H1 (cell line): ENCODE measurements at regions not wholly inside any gene's neighbourhood (a gene's known extent, or its start where the extent isn't known, plus 50 kb on each side); places are given as distances from the start of the nearest gene placed in this dataset.

ENCODE experiments used
- CTCF ChIA-PET: fragments of 300-600 bp; sonication (Branson Sonifier 250); formaldehyde crosslinking; loops from one replicate; lab custom pipeline; 2021; ENCODE audit not compliant: partially characterized antibody; lab: Charles Lee
- POLR2A ChIA-PET: fragments of 300-600 bp; sonication (Branson Sonifier 250); formaldehyde crosslinking; loops from one replicate; lab custom pipeline; 2021; ENCODE audit warnings: inconsistent platforms; ENCODE audit not compliant: partially characterized antibody; lab: Charles Lee
- DNase-seq, 2 experiments: peaks; one replicate each; pipeline versions ENCODE4 v3.0.0 to v3.0.0-alpha.2; 2010 to 2022; ENCODE audit warnings: low spot score in 2 of 2, low read depth in 1 of 2, mixed read lengths in 1 of 2
- FAIRE-seq: peaks from 2 replicates; lab custom pipeline; 2011; peaks lifted over from hg19 to GRCh38; lab: Jason Lieb, UNC
- H2AFZ ChIP-seq: 2 replicates; pipeline ENCODE4 v1.8.1; 2012; ENCODE audit warnings: low read length, inconsistent platforms
- H2AK5ac ChIP-seq: 2 replicates; pipeline ENCODE4 v1.6.1; 2013; ENCODE audit warnings: low read depth, low read length
- H2BK120ac ChIP-seq: replicated peaks from 2 replicates; pipeline ENCODE3; 2013; ENCODE audit warnings: low read depth, low read length, inconsistent platforms
- H2BK12ac ChIP-seq: 2 replicates; pipeline ENCODE4 v1.6.1; 2013; ENCODE audit warnings: low read depth, low read length
- H2BK15ac ChIP-seq: 2 replicates; pipeline ENCODE4 v1.6.1; 2013; ENCODE audit warnings: low read length
- H2BK20ac ChIP-seq: 2 replicates; pipeline ENCODE4 v1.6.1; 2013; ENCODE audit warnings: low read length
- H2BK5ac ChIP-seq: 2 replicates; pipeline ENCODE4 v1.6.1; 2013; ENCODE audit warnings: low read depth, low read length
- H3K14ac ChIP-seq: 2 replicates; pipeline ENCODE4 v1.6.1; 2013; ENCODE audit warnings: inconsistent platforms; ENCODE audit not compliant: insufficient read length
- H3K18ac ChIP-seq: 2 replicates; pipeline ENCODE4 v1.6.1; 2013; ENCODE audit warnings: low read length; ENCODE audit errors: extremely low read depth
- H3K23ac ChIP-seq: 2 replicates; pipeline ENCODE4 v1.6.1; 2013; ENCODE audit warnings: inconsistent platforms; ENCODE audit not compliant: insufficient read length
- H3K23me2 ChIP-seq: 2 replicates; pipeline ENCODE4 v1.6.1; 2013; ENCODE audit warnings: low read depth, low read length
- H3K27ac ChIP-seq: 2 replicates; pipeline ENCODE4 v1.6.1; 2011; ENCODE audit warnings: low read depth, low read length, inconsistent platforms
- H3K27me3 ChIP-seq, 4 experiments: replicated peaks in 1 of 4; 1 replicate in 1 of 4; 2 replicates in 3 of 4; pipeline versions ENCODE4 v1.6.1 to v1.8.1; 2011 to 2013; ENCODE audit warnings: low read length in 3 of 4, mild to moderate bottlenecking in 3 of 4, inconsistent platforms in 2 of 4, mixed read lengths in 2 of 4, moderate library complexity in 1 of 4; ENCODE audit not compliant: control insufficient read depth in 3 of 4, insufficient read depth in 3 of 4; ENCODE audit errors: extremely low read depth in 1 of 4
- H3K36me3 ChIP-seq, 4 experiments: 2 replicates each; pipeline versions ENCODE4 v1.6.1 to v1.8.1; 2011 to 2013; ENCODE audit warnings: mild to moderate bottlenecking in 4 of 4, low read length in 3 of 4, moderate library complexity in 2 of 4, control low read depth in 1 of 4, inconsistent platforms in 1 of 4; ENCODE audit not compliant: insufficient read depth in 4 of 4, control insufficient read depth in 2 of 4
- H3K4ac ChIP-seq: replicated peaks from 2 replicates; pipeline ENCODE3; 2013; ENCODE audit warnings: low read length, low read depth, mixed read lengths, inconsistent platforms; ENCODE audit not compliant: insufficient read length
- H3K4me1 ChIP-seq, 4 experiments: replicated peaks in 1 of 4; 1 replicate in 1 of 4; 2 replicates in 3 of 4; pipeline versions ENCODE4 v1.6.1 to v1.8.1; 2011 to 2013; ENCODE audit warnings: low read length in 3 of 4, inconsistent platforms in 2 of 4, mixed read lengths in 1 of 4; ENCODE audit not compliant: insufficient read depth in 4 of 4, control insufficient read depth in 3 of 4
- H3K4me2 ChIP-seq, 2 experiments: 2 replicates each; pipeline versions ENCODE4 v1.6.1 to v1.8.1; 2011 to 2013; ENCODE audit warnings: low read depth in 2 of 2, low read length in 2 of 2, control low read depth in 1 of 2, inconsistent platforms in 1 of 2, mild to moderate bottlenecking in 1 of 2; ENCODE audit not compliant: insufficient read depth in 1 of 2
- H3K4me3 ChIP-seq, 4 experiments: fragments of 200-600, 300-600 bp in 1 of 4; sonication (generic), shearing (Covaris generic), sonication (Bioruptor Twin) in 1 of 4; 2 replicates each; pipeline versions ENCODE4 v1.5.1 to v1.8.1; 2011 to 2016; ENCODE audit warnings: low read length in 4 of 4, low read depth in 3 of 4, control low read depth in 2 of 4, inconsistent platforms in 2 of 4, mild to moderate bottlenecking in 2 of 4, mixed read lengths in 1 of 4, moderate library complexity in 1 of 4; ENCODE audit not compliant: insufficient read depth in 2 of 4; ENCODE audit errors: extremely low read depth in 1 of 4
- H3K56ac ChIP-seq: replicated peaks from 2 replicates; pipeline ENCODE3; 2013; ENCODE audit warnings: low read depth, mild to moderate bottlenecking, mixed read lengths, low read length, inconsistent platforms; ENCODE audit not compliant: insufficient read length
- H3K79me1 ChIP-seq: 2 replicates; pipeline ENCODE4 v1.6.1; 2013; ENCODE audit warnings: low read depth, low read length, control low read depth
- H3K79me2 ChIP-seq, 2 experiments: 2 replicates each; pipeline versions ENCODE4 v1.6.1 to v1.8.1; 2012 to 2013; ENCODE audit warnings: low read length in 2 of 2, mild to moderate bottlenecking in 2 of 2, inconsistent platforms in 1 of 2; ENCODE audit not compliant: insufficient read depth in 2 of 2, control insufficient read depth in 1 of 2
- H3K9ac ChIP-seq, 4 experiments: replicated peaks in 1 of 4; 1 replicate in 1 of 4; 2 replicates in 3 of 4; pipeline versions ENCODE4 v1.6.1 to v1.8.1; 2011 to 2013; ENCODE audit warnings: low read depth in 3 of 4, low read length in 3 of 4, control low read depth in 2 of 4, mild to moderate bottlenecking in 2 of 4, moderate library complexity in 2 of 4, inconsistent platforms in 1 of 4; ENCODE audit errors: extremely low read depth in 1 of 4
- H3K9me3 ChIP-seq, 2 experiments: 2 replicates each; pipeline versions ENCODE4 v1.6.1 to v1.8.1; 2012 to 2013; ENCODE audit warnings: mild to moderate bottlenecking in 2 of 2, moderate library complexity in 2 of 2, control low read depth in 1 of 2, inconsistent platforms in 1 of 2, low read depth in 1 of 2, low read length in 1 of 2, mixed read lengths in 1 of 2; ENCODE audit not compliant: insufficient read depth in 2 of 2
- H4K20me1 ChIP-seq, 2 experiments: replicated peaks in 1 of 2; 2 replicates each; pipeline versions ENCODE3 to v1.8.1; 2011 to 2013; ENCODE audit warnings: inconsistent platforms in 2 of 2, low read length in 2 of 2, mild to moderate bottlenecking in 1 of 2; ENCODE audit not compliant: insufficient read depth in 2 of 2, control insufficient read depth in 1 of 2
- H4K5ac ChIP-seq: 2 replicates; pipeline ENCODE4 v1.6.1; 2013; ENCODE audit warnings: low read length, low read depth, mixed read lengths, inconsistent platforms; ENCODE audit not compliant: insufficient read length
- H4K8ac ChIP-seq: 2 replicates; pipeline ENCODE4 v1.8.0; 2013; ENCODE audit warnings: mild to moderate bottlenecking, moderate library complexity, low read length, inconsistent platforms; ENCODE audit not compliant: insufficient read depth; ENCODE audit errors: extremely low read depth
- H4K91ac ChIP-seq: replicated peaks from 2 replicates; pipeline ENCODE3; 2013; ENCODE audit warnings: low read length, mixed read lengths, inconsistent platforms; ENCODE audit not compliant: insufficient read length
- POLR2AphosphoS5 ChIP-seq: IDR thresholded peaks from 2 replicates; pipeline ENCODE4 v1.6.1; 2011; ENCODE audit warnings: low read depth, low read length
- POU5F1 ChIP-seq: IDR thresholded peaks from 2 replicates; pipeline ENCODE4 v1.6.1; 2011; ENCODE audit warnings: low read depth, mild to moderate bottlenecking, low read length, moderate library complexity
- RBBP5 ChIP-seq: IDR thresholded peaks from 2 replicates; pipeline ENCODE4 v1.7.1; 2012; ENCODE audit warnings: low read depth, mild to moderate bottlenecking, inconsistent platforms, low read length, moderate library complexity, borderline replicate concordance
- RFX5 ChIP-seq: IDR thresholded peaks from 2 replicates; pipeline ENCODE4 v1.6.1; 2011; ENCODE audit warnings: low read depth, low read length, improper control_type of control experiment, borderline replicate concordance
- WGBS, 2 experiments: shearing (Covaris generic) in 1 of 2; methylation state at CpG; one replicate each; pipeline versions ENCODE4 v1.1.6 to v1.1.7; 2013 to 2015; ENCODE audit warnings: low lambda C conversion rate in 2 of 2, mixed read lengths in 2 of 2, inconsistent platforms in 1 of 2, low coverage in 1 of 2, missing lambda C conversion rate in 1 of 2; ENCODE audit not compliant: insufficient replicate concordance in 2 of 2, insufficient coverage in 1 of 2, insufficient read length in 1 of 2; ENCODE audit errors: extremely low coverage in 1 of 2, missing lambda C conversion rate in 1 of 2; 5-methylcytosine and 5-hydroxymethylcytosine counted together
- TF ChIP-seq, protein P1 (sequence below): IDR thresholded peaks from 2 replicates; pipeline ENCODE4 v1.6.1; 2011; ENCODE audit warnings: low read length, improper control_type of control experiment

DNA sequence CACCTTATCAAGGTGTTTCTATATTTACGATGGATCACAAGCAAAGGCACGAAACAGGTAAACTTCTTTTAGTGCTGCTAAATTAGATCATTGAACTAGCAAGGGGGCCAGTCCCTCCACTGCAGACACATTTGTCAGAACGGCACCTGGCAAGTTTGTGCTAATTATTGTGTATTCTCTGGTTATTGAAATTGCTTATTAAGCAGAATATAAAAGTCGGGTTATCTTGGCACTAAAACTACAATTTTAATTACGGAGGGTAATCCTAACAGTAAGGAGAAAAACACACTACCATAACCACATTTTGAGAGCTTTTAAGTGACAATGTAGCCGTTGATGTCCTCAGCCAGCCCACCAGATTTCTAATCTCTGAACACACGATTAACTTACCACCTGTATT lies 118.9 kb upstream of the BTN3A2 start:
- ChIA-PET CTCF (no interaction called here), POLR2A (interaction anchor here (0.7 to 7.8 kb wide), 3 partner anchors 37 to 1647 kb away, joined by 3 to 97 read pairs (median 79); a partner anchor contains a TSS)
- DNase-seq (no peak), FAIRE-seq (no peak)
- Histone ChIP-seq H3K56ac (no peak overlapping the region), H3K4me2 (no peak overlapping the region), H4K8ac (no peak overlapping the region), H3K27me3 (no peaks in the 10 kb centered on the region), H2AK5ac (no peak overlapping the region), H3K4ac (no peak overlapping the region), H4K20me1 (no peaks in the 10 kb centered on the region), H2BK20ac (no peak overlapping the region), H2BK5ac (peak overlapping the region; percentile 3; the same call in 1 of the 2 replicates), H3K79me2 (no peaks in the 10 kb centered on the region), H3K18ac (no peak overlapping the region), H2BK120ac (peak overlapping the region; percentile 39), H3K23me2 (peaks cover 8% of the 10 kb centered on the region), H4K5ac (no peak overlapping the region), H3K36me3 (no peaks in the 10 kb centered on the region), H3K27ac (no peak overlapping the region), H3K9ac (no peak overlapping the region), H2AFZ (no peak overlapping the region), H3K4me1 (peaks cover 1 to 13% (median 8%) of the 10 kb centered on the region in 4 experiments), H3K4me3 (no peak overlapping the region), H3K9me3 (no peaks in the 10 kb centered on the region; a peak in 1 of 4 replicates), H4K91ac (no peak overlapping the region), H2BK15ac (no peak overlapping the region), H3K23ac (no peak overlapping the region), H2BK12ac (peak overlapping the region; percentile 70), H3K79me1 (no peaks in the 10 kb centered on the region), H3K14ac (no peak overlapping the region)
- TF ChIP-seq RBBP5 (no peak), POU5F1 (no peak), RFX5 (no peak), POLR2AphosphoS5 (no peak)
- TF ChIP-seq, protein P1, sequence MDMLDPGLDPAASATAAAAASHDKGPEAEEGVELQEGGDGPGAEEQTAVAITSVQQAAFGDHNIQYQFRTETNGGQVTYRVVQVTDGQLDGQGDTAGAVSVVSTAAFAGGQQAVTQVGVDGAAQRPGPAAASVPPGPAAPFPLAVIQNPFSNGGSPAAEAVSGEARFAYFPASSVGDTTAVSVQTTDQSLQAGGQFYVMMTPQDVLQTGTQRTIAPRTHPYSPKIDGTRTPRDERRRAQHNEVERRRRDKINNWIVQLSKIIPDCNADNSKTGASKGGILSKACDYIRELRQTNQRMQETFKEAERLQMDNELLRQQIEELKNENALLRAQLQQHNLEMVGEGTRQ = no peak
- WGBS, 2 experiments = 85% methylated on average over 7 of the region's 7 CpGs; no CpG with 5 or more reads in 1 of the 2 experiments
